Muscle layer of colon (tissue), 2 donors: ENCODE measurements at regions not wholly inside any gene's neighbourhood (a gene's known extent, or its start where the extent isn't known, plus 50 kb on each side); places are given as distances from the start of the nearest gene placed in this dataset.
"Not testable (repeated sequence)": the region's sequence is repeated elsewhere in the genome, so short reads cannot be mapped to it uniquely, and the experiment has no call there.

Experiments used
- H3K27ac ChIP-seq: one replicate; pipeline ENCODE4 v1.7.0; 2013; ENCODE audit warnings: low read depth, mild to moderate bottlenecking, low read length, moderate library complexity
- H3K27me3 ChIP-seq, 2 donors: one replicate each; pipeline ENCODE4 v1.7.0; 2013; ENCODE audit warnings: low read length in 2 of 2, mild to moderate bottlenecking in 2 of 2; ENCODE audit not compliant: insufficient read depth in 2 of 2, control insufficient read depth in 1 of 2
- H3K36me3 ChIP-seq: one replicate; pipeline ENCODE4 v1.7.0; 2013; ENCODE audit warnings: mild to moderate bottlenecking, low read length; ENCODE audit not compliant: insufficient read depth
- H3K4me1 ChIP-seq: one replicate; pipeline ENCODE4 v1.7.0; 2013; ENCODE audit warnings: mild to moderate bottlenecking, low read length; ENCODE audit not compliant: insufficient read depth
- H3K4me3 ChIP-seq, 2 donors: one replicate each; pipeline ENCODE4 v1.7.0; 2013; ENCODE audit warnings: low read length in 2 of 2, low read depth in 1 of 2, mild to moderate bottlenecking in 1 of 2, moderate library complexity in 1 of 2
- H3K9ac ChIP-seq: one replicate; pipeline ENCODE4 v1.7.0; 2013; ENCODE audit warnings: low read length
- H3K9me3 ChIP-seq: one replicate; pipeline ENCODE4 v1.7.0; 2013; ENCODE audit warnings: mild to moderate bottlenecking, low read length
- donor health status: abdominal sarcoma.
- donor health status: Adenocarcinoma of cecum.

DNA sequence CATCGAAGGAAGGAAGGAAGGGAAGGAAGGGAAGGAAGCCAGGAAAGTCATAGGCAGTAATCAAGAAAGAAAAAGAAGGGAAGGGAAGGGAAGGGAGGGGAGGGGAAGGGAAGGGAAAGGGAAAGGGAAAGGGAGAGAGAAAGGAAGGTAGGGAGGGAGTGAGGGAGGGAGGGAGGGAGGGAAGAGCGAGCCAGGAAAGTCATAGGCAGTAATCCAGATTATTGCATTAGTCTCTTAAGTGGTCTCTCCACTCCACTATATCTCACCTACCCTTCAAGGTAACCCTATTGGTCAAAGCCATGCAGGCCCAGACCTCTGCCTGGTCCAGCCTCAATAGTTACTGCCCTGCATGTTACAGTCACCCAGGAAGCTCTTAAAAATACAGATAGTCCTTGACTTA is 106.2 kb upstream of the RAP2B start:
- Histone ChIP-seq H3K36me3 (no peaks in the 10 kb centered on the region), H3K27ac (no peak overlapping the region), H3K4me3 (no peak overlapping the region), H3K9ac (no peak overlapping the region), H3K4me1 (peaks cover 17% of the 10 kb centered on the region), H3K9me3 (no peaks in the 10 kb centered on the region), H3K27me3 (no peaks in the 10 kb centered on the region)

DNA sequence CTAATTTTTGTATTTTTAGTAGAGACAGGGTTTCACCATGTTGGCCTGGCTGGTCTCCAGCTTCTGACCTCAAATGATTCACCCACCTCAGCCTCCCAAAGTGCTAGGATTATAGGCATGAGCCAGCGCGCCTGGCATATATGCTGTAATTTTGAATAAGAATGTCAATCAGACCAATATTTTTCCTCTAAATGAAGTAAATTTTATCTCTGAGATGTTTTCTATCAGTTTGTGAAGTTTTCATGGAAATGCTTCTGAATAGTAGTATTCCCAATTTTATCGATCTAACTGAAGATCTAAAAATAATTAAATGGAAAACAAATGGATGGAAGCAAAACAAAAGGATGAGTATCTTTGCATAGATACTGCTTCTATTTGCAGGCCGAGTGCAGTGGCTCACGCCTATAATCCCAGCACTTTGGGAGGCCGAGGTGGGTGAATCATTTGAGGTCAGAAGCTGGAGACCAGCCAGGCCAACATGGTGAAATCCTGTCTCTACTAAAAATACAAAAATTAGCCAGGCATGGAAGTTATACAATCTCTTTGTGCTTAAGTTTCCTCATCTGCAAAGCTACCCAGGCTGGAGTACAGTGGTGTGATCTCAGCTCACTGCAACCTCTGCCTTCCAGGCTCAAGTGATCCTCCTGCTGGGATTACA is 103.9 kb upstream of the RAP2B start:
- H3K9me3 ChIP-seq, H3K4me3 ChIP-seq, H3K27me3 ChIP-seq, H3K9ac ChIP-seq, H3K4me1 ChIP-seq, H3K27ac ChIP-seq, H3K36me3 ChIP-seq: not testable (repeated sequence)

DNA sequence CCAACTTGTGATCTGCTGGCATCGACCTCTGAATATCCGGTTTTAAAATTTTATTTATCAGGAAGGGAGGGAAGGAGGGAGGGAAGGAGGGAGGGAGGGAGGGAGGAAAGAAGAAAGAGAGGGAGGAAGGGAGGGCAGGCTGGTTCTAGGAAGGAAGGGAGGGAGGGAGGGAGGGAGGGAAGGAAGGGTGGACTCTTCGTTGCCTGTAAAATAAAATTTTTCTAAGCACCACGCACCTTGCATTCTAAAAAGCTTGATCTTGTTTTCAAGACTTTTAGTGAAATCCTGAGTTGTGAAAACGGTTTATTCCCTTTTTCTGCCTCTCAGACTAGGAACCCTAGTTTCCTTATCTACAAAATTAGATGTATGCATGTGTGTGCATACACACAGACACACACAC is 101.7 kb upstream of the RAP2B start:
- Histone ChIP-seq H3K36me3 (no peaks in the 10 kb centered on the region), H3K4me1 (peaks cover 5% of the 10 kb centered on the region), H3K9ac (no peak overlapping the region), H3K27me3 (no peaks in the 10 kb centered on the region), H3K9me3 (no peaks in the 10 kb centered on the region), H3K4me3 (no peak overlapping the region), H3K27ac (no peak overlapping the region)

DNA sequence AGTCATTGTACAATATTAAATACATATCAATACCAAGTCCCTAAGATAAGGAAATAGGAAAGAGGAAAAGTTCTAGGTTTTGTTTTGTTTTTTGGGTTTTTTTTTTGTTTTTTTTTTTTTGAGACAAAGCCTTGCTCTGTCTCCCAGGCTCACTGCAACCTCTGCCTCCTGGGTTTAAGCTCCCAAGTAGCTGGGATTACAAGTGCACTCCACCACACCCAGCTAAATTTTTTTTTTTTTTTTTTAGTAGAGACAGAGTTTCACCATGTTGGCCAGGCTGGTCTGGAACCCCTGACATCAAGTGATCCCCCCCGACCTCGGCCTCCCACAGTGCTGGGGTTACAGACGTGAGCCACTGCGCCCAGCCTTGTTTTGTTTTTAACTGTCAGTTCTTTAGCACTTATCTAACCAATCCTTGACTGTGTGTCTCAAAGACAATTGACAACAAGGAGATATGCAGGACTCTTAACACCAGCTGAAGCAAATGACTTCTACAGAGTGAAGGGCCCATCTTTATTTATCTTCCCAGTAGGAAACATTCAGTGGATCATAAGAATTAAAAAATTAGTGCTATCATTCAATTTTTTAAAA is 100.0 kb upstream of the RAP2B start:
- Histone ChIP-seq H3K4me1 (peaks cover 5% of the 10 kb centered on the region), H3K27ac (no peak overlapping the region), H3K27me3 (no peaks in the 10 kb centered on the region), H3K9me3 (no peaks in the 10 kb centered on the region), H3K9ac (no peak overlapping the region), H3K4me3 (no peak overlapping the region), H3K36me3 (no peaks in the 10 kb centered on the region)

DNA sequence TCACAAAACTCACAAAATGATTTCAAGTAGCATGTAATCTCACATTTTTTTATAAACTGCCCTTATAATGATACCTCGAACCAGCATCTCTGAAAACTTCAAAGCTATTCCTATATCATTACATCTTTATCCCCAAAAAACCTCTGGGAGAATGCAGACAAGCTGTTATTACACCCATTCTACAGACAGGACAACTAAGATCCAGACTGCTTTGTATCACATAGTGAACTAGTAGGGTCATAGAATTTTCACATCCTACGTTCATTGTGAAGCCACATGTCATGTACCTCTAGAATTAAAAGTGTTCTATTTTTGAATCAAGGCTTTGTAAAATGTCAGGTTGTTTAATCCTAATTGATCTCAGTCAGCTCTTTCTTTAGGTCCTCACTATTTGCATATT is 98.7 kb upstream of the RAP2B start:
- no peak overlapping the region for H3K4me3 ChIP-seq
- no peak overlapping the region for H3K27ac ChIP-seq
- H3K9ac ChIP-seq = no peak overlapping the region
- H3K36me3 ChIP-seq = no peaks in the 10 kb centered on the region
- H3K4me1 ChIP-seq = peaks cover 5% of the 10 kb centered on the region
- H3K9me3 ChIP-seq = no peaks in the 10 kb centered on the region
- H3K27me3 ChIP-seq = no peaks in the 10 kb centered on the region

DNA sequence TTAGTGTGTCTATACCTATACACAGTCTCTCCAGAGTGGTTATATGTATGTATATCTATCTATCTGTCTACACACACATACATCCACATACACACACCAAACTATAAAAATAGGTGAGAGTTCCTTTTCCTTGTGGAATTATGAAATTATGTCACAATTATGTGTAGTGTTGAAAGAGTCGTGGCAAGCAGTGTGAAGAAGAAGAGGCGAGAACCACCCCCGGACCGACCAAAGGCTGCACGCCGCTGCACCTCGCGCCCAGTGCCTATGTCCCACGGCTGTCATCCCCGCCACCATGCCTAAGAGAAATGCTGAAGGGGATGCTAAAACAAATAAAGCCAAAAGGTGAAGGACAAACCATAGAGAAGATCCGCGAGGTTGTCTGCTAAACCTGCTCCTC is 95.0 kb upstream of the RAP2B start:
- Histone ChIP-seq H3K4me3 (no peak overlapping the region), H3K9ac (no peak overlapping the region), H3K36me3 (no peaks in the 10 kb centered on the region), H3K27ac (no peak overlapping the region), H3K9me3 (no peaks in the 10 kb centered on the region), H3K4me1 (no peaks in the 10 kb centered on the region), H3K27me3 (no peaks in the 10 kb centered on the region)

DNA sequence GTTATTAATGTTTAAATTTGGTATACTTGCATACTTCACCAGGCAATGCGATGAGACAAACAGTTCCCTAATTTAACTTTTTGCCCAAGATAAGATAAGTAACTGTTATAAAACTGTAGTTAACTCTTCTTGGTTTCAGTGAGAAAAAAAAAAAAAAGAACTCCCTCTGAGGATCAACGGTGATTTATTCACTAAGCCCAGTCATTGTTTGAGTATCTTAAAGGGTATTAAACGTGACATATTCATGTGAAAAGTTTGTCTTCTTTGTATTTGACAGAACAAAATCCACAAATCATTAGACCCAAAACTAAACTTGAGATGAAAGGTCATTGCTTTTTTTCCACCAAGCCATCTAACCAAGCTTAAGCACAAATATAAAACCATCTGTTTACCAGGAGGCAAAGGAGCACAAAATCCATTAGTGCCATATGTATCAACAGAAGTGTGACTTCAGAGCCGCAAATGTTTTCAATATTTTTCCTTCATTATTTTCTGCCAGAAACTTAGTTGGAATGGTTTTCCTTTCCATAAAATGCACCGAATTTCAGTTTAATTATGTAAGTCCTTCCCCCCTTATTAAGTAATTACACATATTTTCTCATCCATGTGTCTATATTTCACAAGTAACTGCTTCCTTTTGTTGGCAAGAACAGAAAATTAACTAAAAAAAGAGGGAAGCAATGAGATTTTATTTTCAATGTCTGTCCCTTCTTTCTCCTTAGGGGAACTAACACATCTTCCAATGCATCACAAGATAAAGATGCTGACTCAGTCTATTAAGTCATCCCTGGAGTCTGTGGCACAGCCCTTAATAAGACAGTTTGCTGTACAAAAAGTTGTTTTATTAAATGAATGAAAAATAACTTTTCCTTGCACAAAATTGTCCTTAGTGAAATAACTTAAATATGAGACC is 92.2 kb upstream of the RAP2B start:
- H3K9ac ChIP-seq = no peak overlapping the region
- no peak overlapping the region for H3K4me3 ChIP-seq
- no peaks in the 10 kb centered on the region for H3K9me3 ChIP-seq
- H3K4me1 ChIP-seq = no peaks in the 10 kb centered on the region
- no peak overlapping the region for H3K27ac ChIP-seq
- H3K27me3 ChIP-seq = no peaks in the 10 kb centered on the region
- H3K36me3 ChIP-seq = no peaks in the 10 kb centered on the region

DNA sequence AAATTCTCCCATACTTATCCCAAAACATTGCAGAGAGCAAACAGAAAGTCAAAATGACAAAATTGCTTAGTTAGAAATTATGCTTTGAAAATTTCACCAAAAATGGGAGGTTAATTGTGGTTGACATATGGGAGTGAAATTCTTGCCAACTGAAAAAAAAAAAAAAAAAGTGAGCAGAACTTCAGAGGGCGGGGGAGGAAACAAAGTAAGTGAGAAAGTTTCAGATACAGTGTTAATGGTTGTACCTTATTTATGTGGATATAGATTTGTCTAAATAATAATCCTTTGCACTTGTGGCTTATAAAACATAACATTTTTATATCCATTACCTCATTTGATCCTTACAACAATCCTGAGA is 91.5 kb upstream of the RAP2B start:
- Histone ChIP-seq H3K4me1 (no peaks in the 10 kb centered on the region), H3K36me3 (no peaks in the 10 kb centered on the region), H3K9ac (no peak overlapping the region), H3K4me3 (no peak overlapping the region), H3K27ac (no peak overlapping the region), H3K9me3 (no peaks in the 10 kb centered on the region), H3K27me3 (no peaks in the 10 kb centered on the region)

DNA sequence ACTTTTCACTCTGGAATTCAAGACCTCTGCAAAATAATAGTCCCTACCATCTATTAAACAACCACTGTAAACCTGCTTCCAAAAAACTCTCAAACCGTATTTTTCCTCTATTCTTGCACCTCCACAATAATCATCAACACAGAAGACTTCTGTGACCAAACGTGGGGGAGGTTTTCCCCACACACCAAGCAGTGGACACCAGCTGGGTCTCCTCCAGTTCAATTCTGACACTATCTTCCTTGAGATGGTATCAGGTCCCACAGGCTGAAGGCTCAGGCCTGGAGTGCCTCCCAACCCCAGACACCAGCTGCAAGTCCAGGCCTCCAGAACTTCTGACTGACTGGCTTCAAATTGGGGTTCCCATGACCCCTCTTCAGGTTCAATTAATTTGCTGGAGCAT is 89.6 kb upstream of the RAP2B start:
- Histone ChIP-seq H3K4me3 (no peak overlapping the region), H3K27ac (no peak overlapping the region), H3K4me1 (no peaks in the 10 kb centered on the region), H3K9ac (no peak overlapping the region), H3K9me3 (no peaks in the 10 kb centered on the region), H3K36me3 (no peaks in the 10 kb centered on the region), H3K27me3 (no peaks in the 10 kb centered on the region)

DNA sequence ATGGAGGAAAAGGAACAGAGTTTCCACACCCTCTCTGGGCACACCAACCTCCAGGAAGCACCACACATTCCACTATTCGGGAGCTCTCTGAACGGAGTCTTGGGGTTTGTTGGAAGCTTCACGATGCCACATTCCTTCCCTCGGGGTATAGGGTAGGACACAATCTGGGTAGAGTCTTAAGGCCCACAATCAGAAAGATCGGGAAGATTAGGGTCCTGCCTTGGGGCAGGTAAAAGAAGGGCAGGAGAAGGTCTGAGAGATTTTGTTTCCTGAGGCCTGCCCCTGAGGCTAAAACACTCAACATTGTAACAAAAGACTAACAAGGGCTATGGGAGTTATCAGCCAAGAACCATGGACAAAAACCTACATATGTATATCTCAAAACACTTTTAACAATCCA is 89.2 kb upstream of the RAP2B start:
- H3K4me1 ChIP-seq = no peaks in the 10 kb centered on the region
- H3K4me3 ChIP-seq = no peak overlapping the region
- H3K9me3 ChIP-seq = no peaks in the 10 kb centered on the region
- H3K27ac ChIP-seq = no peak overlapping the region
- H3K27me3 ChIP-seq = no peaks in the 10 kb centered on the region
- H3K9ac ChIP-seq = no peak overlapping the region
- no peaks in the 10 kb centered on the region for H3K36me3 ChIP-seq

DNA sequence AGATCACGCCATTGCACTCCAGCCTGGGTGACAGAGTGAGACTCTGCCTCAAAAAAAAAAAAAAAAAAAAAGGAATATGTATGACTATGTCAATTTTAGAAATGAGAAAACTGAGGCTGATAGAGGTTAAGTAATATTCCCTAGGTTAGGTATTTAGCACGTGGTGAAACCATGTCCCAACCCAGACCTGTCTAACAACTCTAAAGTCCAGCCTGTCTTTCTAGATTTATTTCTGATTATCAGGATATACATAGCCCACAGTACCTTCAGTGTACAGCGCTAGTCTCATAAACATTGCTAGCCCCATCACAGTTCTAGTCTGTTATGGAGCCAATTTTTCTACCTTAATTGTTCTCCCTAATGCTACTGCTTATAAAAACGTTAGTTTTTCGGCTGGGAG is 88.4 kb upstream of the RAP2B start:
- Histone ChIP-seq H3K4me3 (no peak overlapping the region), H3K27me3 (no peaks in the 10 kb centered on the region), H3K36me3 (no peaks in the 10 kb centered on the region), H3K9me3 (no peaks in the 10 kb centered on the region), H3K4me1 (no peaks in the 10 kb centered on the region), H3K9ac (no peak overlapping the region), H3K27ac (no peak overlapping the region)
